Endothelial cell (in vitro differentiated cells): ENCODE measurements at regions not wholly inside any gene's neighbourhood (a gene's known extent, or its start where the extent isn't known, plus 50 kb on each side); places are given as distances from the start of the nearest gene placed in this dataset.

Experiments used
- DNase-seq: peaks from one replicate; pipeline ENCODE4 v3.0.0; 2021; ENCODE audit warnings: low spot score
- H3K27ac Mint-ChIP-seq: one replicate; pipeline ENCODE4 v1.8.0; 2021; ENCODE audit warnings: mixed read lengths, inconsistent platforms; ENCODE audit not compliant: unreplicated experiment
- H3K27me3 Mint-ChIP-seq: one replicate; pipeline ENCODE4 v1.8.0; 2021; ENCODE audit warnings: mild to moderate bottlenecking, moderate library complexity, mixed read lengths, inconsistent platforms; ENCODE audit not compliant: unreplicated experiment
- H3K36me3 Mint-ChIP-seq: one replicate; pipeline ENCODE4 v1.8.0; 2021; ENCODE audit warnings: mild to moderate bottlenecking, low read depth, mixed read lengths, inconsistent platforms; ENCODE audit not compliant: unreplicated experiment
- H3K4me1 Mint-ChIP-seq: one replicate; pipeline ENCODE4 v1.8.0; 2021; ENCODE audit warnings: mild to moderate bottlenecking, mixed read lengths, inconsistent platforms; ENCODE audit not compliant: unreplicated experiment
- H3K4me3 Mint-ChIP-seq: one replicate; pipeline ENCODE4 v1.8.0; 2021; ENCODE audit warnings: mild to moderate bottlenecking, mixed read lengths, inconsistent platforms; ENCODE audit not compliant: unreplicated experiment
- H3K9me3 Mint-ChIP-seq: one replicate; pipeline ENCODE4 v1.8.0; 2021; ENCODE audit warnings: mixed read lengths, inconsistent platforms; ENCODE audit not compliant: unreplicated experiment
- TF ChIP-seq, protein P1 (sequence below): fragments of 200-600 bp; sonication (generic); IDR thresholded peaks from one replicate; pipeline ENCODE4 v1.5.0; 2021; ENCODE audit warnings: antibody characterized with exemption; ENCODE audit not compliant: unreplicated experiment

GRCh38 chr12:89189448-89189847, 162.9 kb downstream of the DUSP6 start:
- H3K4me3 Mint-ChIP-seq: no peak overlapping the region
- peaks cover 7% of the 10 kb centered on the region for H3K4me1 Mint-ChIP-seq
- peaks cover 1% of the 10 kb centered on the region for H3K27me3 Mint-ChIP-seq
- no peak for DNase-seq
- H3K27ac Mint-ChIP-seq: no peak overlapping the region
- H3K36me3 Mint-ChIP-seq: no peaks in the 10 kb centered on the region
- TF ChIP-seq, protein P1, sequence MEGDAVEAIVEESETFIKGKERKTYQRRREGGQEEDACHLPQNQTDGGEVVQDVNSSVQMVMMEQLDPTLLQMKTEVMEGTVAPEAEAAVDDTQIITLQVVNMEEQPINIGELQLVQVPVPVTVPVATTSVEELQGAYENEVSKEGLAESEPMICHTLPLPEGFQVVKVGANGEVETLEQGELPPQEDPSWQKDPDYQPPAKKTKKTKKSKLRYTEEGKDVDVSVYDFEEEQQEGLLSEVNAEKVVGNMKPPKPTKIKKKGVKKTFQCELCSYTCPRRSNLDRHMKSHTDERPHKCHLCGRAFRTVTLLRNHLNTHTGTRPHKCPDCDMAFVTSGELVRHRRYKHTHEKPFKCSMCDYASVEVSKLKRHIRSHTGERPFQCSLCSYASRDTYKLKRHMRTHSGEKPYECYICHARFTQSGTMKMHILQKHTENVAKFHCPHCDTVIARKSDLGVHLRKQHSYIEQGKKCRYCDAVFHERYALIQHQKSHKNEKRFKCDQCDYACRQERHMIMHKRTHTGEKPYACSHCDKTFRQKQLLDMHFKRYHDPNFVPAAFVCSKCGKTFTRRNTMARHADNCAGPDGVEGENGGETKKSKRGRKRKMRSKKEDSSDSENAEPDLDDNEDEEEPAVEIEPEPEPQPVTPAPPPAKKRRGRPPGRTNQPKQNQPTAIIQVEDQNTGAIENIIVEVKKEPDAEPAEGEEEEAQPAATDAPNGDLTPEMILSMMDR: no peak
- H3K9me3 Mint-ChIP-seq: no peaks in the 10 kb centered on the region

DNA sequence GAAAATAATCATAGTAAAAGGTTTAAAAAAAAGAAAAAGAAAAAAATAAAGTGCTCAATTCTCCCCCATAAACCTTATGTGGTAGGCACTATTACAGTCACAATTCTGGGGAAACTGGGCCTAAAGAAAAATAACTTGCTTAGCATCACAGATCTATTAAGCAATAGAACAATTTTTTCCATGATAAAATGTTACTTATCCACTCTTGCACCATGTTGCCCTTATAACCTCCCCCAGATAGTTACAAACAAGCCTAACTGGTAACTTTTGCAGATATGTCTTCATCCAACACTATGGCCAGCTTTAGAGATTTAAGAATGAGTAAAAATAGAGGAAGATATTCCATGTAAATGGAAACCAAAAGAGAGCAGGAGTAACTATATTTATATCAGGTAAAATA, 164.8 kb downstream of the DUSP6 start:
- H3K27me3 Mint-ChIP-seq: peaks cover 1% of the 10 kb centered on the region
- H3K9me3 Mint-ChIP-seq: no peaks in the 10 kb centered on the region
- peaks cover 7% of the 10 kb centered on the region for H3K4me1 Mint-ChIP-seq
- TF ChIP-seq, protein P1: no peak
- no peak for DNase-seq
- no peaks in the 10 kb centered on the region for H3K36me3 Mint-ChIP-seq
- H3K4me3 Mint-ChIP-seq: no peak overlapping the region
- no peak overlapping the region for H3K27ac Mint-ChIP-seq

GRCh38 chr12:89185889-89186288, 166.4 kb downstream of the DUSP6 start:
- Mint-ChIP-seq H3K4me1 (peaks cover 15% of the 10 kb centered on the region), H3K4me3 (no peak overlapping the region), H3K27me3 (no peaks in the 10 kb centered on the region), H3K36me3 (no peaks in the 10 kb centered on the region), H3K27ac (no peak overlapping the region), H3K9me3 (no peaks in the 10 kb centered on the region)
- no peak for DNase-seq
- TF ChIP-seq, protein P1: no peak

- no peaks in the 10 kb centered on the region for H3K27me3 Mint-ChIP-seq
- H3K4me3 Mint-ChIP-seq: no peak overlapping the region
- no peaks in the 10 kb centered on the region for H3K36me3 Mint-ChIP-seq
- H3K4me1 Mint-ChIP-seq: peaks cover 21% of the 10 kb centered on the region
- TF ChIP-seq, protein P1: no peak
- H3K9me3 Mint-ChIP-seq: no peaks in the 10 kb centered on the region
- DNase-seq: no peak
- no peak overlapping the region for H3K27ac Mint-ChIP-seq
Observed at GRCh38 chr12:89185181-89185580, 167.1 kb downstream of the DUSP6 start.

DNA sequence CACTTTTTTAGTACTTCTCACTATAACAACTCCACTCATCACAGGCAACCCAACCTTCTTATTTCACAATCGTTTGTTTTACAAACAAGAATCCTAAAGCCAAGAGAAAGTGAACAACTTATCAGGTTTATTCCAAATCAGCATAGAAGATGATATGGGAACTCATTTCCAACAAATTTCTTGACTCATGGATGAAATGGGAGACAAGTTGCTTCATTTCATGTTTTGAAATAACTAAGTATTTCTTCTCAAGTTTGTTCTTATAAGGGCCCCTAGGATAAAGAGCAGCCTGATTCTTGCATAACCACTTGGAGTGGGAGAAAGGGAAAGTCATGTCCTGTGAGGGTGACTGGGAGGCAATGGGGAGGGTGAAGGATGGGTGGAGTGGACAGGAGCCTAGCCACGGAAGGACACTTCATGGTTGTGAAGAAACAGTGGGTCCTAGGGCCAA, 168.3 kb downstream of the DUSP6 start:
- peaks cover 25% of the 10 kb centered on the region for H3K4me1 Mint-ChIP-seq
- no peaks in the 10 kb centered on the region for H3K9me3 Mint-ChIP-seq
- H3K27ac Mint-ChIP-seq: no peak overlapping the region
- H3K36me3 Mint-ChIP-seq: no peaks in the 10 kb centered on the region
- TF ChIP-seq, protein P1: no peak
- no peaks in the 10 kb centered on the region for H3K27me3 Mint-ChIP-seq
- DNase-seq: no peak
- H3K4me3 Mint-ChIP-seq: no peak overlapping the region
